ENCODE measurements at regions not wholly inside any gene's neighbourhood (a gene's known extent, or its start where the extent isn't known, plus 50 kb on each side); places are given as distances from the start of the nearest gene placed in this dataset.

DNA sequence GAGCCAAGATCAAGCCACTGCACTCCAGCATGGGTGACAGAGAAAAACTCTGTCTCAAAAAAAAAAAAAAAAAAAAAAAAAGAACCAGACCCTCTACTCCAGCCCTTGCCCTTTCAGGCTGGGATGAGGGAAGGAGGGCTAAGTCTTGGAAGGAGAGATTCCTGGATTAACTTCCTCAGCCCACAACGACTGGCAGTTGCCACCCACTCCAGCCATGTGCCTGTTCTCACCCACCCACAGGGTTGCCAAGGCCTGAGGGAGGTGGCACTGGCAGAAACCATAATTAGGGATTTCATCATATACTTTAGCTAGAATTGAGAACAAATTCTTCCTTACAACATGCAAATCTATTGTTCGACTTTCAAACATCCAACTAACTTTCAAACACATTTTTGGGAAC, 87.8 kb upstream of the SLC30A5 start:
- intact Hi-C loops (cut with DNase I; ENCODE audit: low total_unique reads) = no loop called here
- Histone ChIP-seq H3K4me1 (no peaks in the 10 kb centered on the region), H3K9me3 (no peaks in the 10 kb centered on the region), H3K27me3 (replicated peaks in 1 of 7) (no peaks in the 10 kb centered on the region), H3K27ac (no peak overlapping the region), H3K4me3 (no peak overlapping the region), H3K36me3 (no peaks in the 10 kb centered on the region)
- DNase-seq = no peak
- 74 to 94% (median 83%) methylated on average over 2 of the region's 2 CpGs for WGBS, 5 donors
- TF ChIP-seq, protein P1, sequence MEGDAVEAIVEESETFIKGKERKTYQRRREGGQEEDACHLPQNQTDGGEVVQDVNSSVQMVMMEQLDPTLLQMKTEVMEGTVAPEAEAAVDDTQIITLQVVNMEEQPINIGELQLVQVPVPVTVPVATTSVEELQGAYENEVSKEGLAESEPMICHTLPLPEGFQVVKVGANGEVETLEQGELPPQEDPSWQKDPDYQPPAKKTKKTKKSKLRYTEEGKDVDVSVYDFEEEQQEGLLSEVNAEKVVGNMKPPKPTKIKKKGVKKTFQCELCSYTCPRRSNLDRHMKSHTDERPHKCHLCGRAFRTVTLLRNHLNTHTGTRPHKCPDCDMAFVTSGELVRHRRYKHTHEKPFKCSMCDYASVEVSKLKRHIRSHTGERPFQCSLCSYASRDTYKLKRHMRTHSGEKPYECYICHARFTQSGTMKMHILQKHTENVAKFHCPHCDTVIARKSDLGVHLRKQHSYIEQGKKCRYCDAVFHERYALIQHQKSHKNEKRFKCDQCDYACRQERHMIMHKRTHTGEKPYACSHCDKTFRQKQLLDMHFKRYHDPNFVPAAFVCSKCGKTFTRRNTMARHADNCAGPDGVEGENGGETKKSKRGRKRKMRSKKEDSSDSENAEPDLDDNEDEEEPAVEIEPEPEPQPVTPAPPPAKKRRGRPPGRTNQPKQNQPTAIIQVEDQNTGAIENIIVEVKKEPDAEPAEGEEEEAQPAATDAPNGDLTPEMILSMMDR (IDR thresholded peaks at IDR 0.05 in 8 of 11, conservative IDR thresholded peaks at IDR 0.05 in 3 of 11) = no peak

GRCh38 chr5:69007163-69007562, 86.7 kb upstream of the SLC30A5 start:
- TF ChIP-seq, protein P1 (IDR thresholded peaks at IDR 0.05 in 8 of 11, conservative IDR thresholded peaks at IDR 0.05 in 3 of 11) = no peak
- no peak for TF ChIP-seq POLR2AphosphoS5 (IDR thresholded peaks at IDR 0.05)
- no peak for TF ChIP-seq POLR2A (IDR thresholded peaks at IDR 0.05)
- intact Hi-C loops (cut with DNase I; ENCODE audit: low total_unique reads) = no loop called here
- H3K4me1 ChIP-seq = no peaks in the 10 kb centered on the region
- H3K9me3 ChIP-seq = no peaks in the 10 kb centered on the region
- no peak overlapping the region for H3K4me3 ChIP-seq
- H3K27ac ChIP-seq = no peak overlapping the region
- no peaks in the 10 kb centered on the region for H3K27me3 ChIP-seq (replicated peaks in 1 of 7)
- DNase-seq = no peak
- 53 to 76% (median 63%) methylated on average over 4 of the region's 4 CpGs for WGBS, 5 donors
- no peaks in the 10 kb centered on the region for H3K36me3 ChIP-seq

GRCh38 chr5:69007726-69008368, 86.0 kb upstream of the SLC30A5 start:
- WGBS, 5 donors = 13 to 23% (median 17%) methylated on average over 4 of the region's 4 CpGs
- H3K27me3 ChIP-seq (replicated peaks in 1 of 7) = no peaks in the 10 kb centered on the region
- H3K4me3 ChIP-seq = no peak overlapping the region
- H3K36me3 ChIP-seq = no peaks in the 10 kb centered on the region
- no peaks in the 10 kb centered on the region for H3K9me3 ChIP-seq
- intact Hi-C loops (cut with DNase I; ENCODE audit: low total_unique reads) = no loop called here
- TF ChIP-seq, protein P1 (IDR thresholded peaks at IDR 0.05 in 8 of 11, conservative IDR thresholded peaks at IDR 0.05 in 3 of 11) = peak; percentile 54 to 86 (median 74)
- TF ChIP-seq POLR2AphosphoS5 (IDR thresholded peaks at IDR 0.05) = no peak
- DNase-seq = peak; percentile 84
- no peaks in the 10 kb centered on the region for H3K4me1 ChIP-seq
- no peak overlapping the region for H3K27ac ChIP-seq

GRCh38 chr5:69010476-69010875, 83.3 kb upstream of the SLC30A5 start:
- no peak for DNase-seq
- H3K4me1 ChIP-seq = no peaks in the 10 kb centered on the region
- no peaks in the 10 kb centered on the region for H3K27me3 ChIP-seq (replicated peaks in 1 of 7)
- H3K27ac ChIP-seq = no peak overlapping the region
- 78 to 91% (median 82%) methylated on average over 4 of the region's 4 CpGs for WGBS, 5 donors
- no peaks in the 10 kb centered on the region for H3K36me3 ChIP-seq
- intact Hi-C loops (cut with DNase I; ENCODE audit: low total_unique reads) = no loop called here
- TF ChIP-seq POLR2A (IDR thresholded peaks at IDR 0.05) (no peak), POLR2AphosphoS5 (IDR thresholded peaks at IDR 0.05) (no peak)
- TF ChIP-seq, protein P1 (IDR thresholded peaks at IDR 0.05 in 8 of 11, conservative IDR thresholded peaks at IDR 0.05 in 3 of 11) = no peak
- peaks cover 0 to 7% (median 0%) of the 10 kb centered on the region in 8 donors for H3K9me3 ChIP-seq
- no peak overlapping the region for H3K4me3 ChIP-seq
